ENCODE measurements at regions not wholly inside any gene's neighbourhood (a gene's known extent, or its start where the extent isn't known, plus 50 kb on each side); places are given as distances from the start of the nearest gene placed in this dataset.

DNA sequence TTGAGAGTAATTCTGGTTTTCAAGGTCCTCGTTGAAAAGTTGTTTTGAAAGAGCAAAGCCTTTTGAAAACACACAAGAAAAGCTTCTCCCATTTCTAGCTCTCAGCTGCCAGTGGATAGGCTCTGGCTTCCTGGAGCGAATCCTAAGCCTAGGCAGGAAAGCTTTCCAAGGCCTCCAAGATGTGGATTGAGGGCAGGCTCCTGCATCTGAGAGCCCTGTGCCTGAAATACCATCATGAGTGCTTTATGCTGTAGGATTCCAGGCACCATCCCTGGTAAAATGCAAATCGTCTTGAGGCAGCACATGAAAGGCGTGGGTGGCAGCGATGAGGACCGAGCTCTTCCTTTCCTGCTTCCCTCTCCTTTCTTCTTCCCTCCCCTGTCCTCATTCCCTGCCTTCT, 60.7 kb upstream of the CORO2B start:
- DNase-seq (ENCODE audit: extremely low read depth in 1 of 11, low read depth in 9 of 11, low spot score in 4 of 11) = no peak

GRCh38 chr15:68518785-68519430, 59.9 kb upstream of the CORO2B start:
- DNase-seq (ENCODE audit: extremely low read depth in 1 of 11, low read depth in 9 of 11, low spot score in 4 of 11) = no peak

DNA sequence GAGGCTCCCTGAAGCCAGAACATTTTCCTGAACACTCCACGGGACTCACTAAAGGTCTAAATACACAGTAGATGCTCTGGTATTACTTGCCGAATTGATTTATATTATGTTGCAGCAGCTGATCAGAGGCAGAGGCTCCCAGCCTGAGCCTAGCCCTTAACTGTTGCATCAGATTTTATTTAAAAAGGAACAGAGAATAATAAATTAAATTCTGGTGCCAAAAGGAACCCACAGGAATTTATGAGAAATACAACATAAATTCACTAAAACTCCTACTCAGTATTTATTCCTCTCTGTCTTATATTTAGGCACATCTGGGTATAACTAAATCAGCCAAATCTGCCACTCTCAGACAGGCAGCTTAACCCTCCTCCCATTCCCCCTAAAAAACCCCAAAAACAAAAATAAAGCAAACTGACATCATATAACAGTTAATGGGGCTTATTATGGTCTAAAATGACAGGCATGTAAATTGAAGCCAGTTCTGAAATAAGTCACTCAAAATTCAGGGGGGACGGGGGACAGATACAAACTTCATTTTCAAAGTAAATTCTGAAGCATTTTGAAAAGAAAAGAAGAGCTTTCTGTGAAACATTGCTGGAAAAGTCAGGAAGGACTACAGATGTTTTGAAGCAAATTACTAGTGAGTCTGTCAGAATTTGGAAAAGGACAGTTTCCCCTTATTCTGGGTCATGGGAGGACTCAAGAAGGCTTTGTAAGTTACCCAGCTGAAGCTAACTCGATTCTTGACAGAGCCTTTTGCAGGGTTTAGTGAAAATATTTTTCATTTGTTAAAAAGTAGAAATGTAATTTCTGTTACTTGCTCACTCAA, 53.8 kb upstream of the CORO2B start:
- DNase-seq (ENCODE audit: extremely low read depth in 1 of 11, low read depth in 9 of 11, low spot score in 4 of 11) = no peak

GRCh38 chr15:68525815-68526214, 53.0 kb upstream of the CORO2B start:
- DNase-seq (ENCODE audit: extremely low read depth in 1 of 11, low read depth in 9 of 11, low spot score in 4 of 11) = no peak

DNA sequence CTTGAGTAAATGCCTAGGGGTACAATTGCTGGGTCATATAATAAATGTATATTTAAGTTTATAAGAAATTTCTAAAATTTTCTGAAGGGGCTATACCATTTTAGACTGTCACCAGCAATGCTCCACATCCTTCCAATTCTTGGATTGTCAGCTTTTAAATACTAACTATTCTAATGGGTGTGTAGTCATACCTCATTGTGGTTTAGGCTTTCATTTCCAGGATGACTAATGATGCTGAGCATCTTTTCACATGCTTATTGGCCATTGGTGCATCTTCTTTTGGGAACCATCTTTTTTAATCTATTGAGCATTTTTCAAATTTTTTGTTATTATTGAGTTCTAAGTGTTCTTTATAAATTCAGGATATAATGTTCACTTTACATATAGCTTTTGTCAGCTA, 52.5 kb upstream of the CORO2B start:
- DNase-seq (ENCODE audit: extremely low read depth in 1 of 11, low read depth in 9 of 11, low spot score in 4 of 11) = no peak

GRCh38 chr15:68526784-68527183, 52.0 kb upstream of the CORO2B start:
- DNase-seq (ENCODE audit: extremely low read depth in 1 of 11, low read depth in 9 of 11, low spot score in 4 of 11) = no peak

- DNase-seq (ENCODE audit: extremely low read depth in 1 of 11, low read depth in 9 of 11, low spot score in 4 of 11) = no peak
Observed at GRCh38 chr15:68528626-68529290, 50.0 kb upstream of the CORO2B start.

All from renal cortex interstitium (tissue), 11 donors.